ENCODE measurements at regions not wholly inside any gene's neighbourhood (a gene's known extent, or its start where the extent isn't known, plus 50 kb on each side); places are given as distances from the start of the nearest gene placed in this dataset.

- DNase-seq, result no peak
These were observed 599.5 kb downstream of the PKHD1 start for GRCh38 chr6:51487937-51488336.

- no peak for DNase-seq
These were observed 598.3 kb downstream of the PKHD1 start for GRCh38 chr6:51489133-51489532.

- DNase-seq, result no peak
These were observed 597.3 kb downstream of the PKHD1 start for GRCh38 chr6:51490101-51490500.

- no peak for DNase-seq
These were observed 593.1 kb downstream of the PKHD1 start for GRCh38 chr6:51494342-51494741.

- no peak for DNase-seq
These were observed 592.3 kb downstream of the PKHD1 start for GRCh38 chr6:51495096-51495495.

- DNase-seq, result no peak
These were observed 591.6 kb downstream of the PKHD1 start for GRCh38 chr6:51495610-51496396.

GRCh38 chr6:51502996-51503395 is 584.4 kb downstream of the PKHD1 start:
- DNase-seq, result no peak

GRCh38 chr6:51505434-51505833 is 582.0 kb downstream of the PKHD1 start:
- no peak for DNase-seq

- DNase-seq, result no peak
These were observed 577.8 kb downstream of the PKHD1 start for GRCh38 chr6:51509597-51509996.

- DNase-seq, result no peak
These were observed 576.3 kb downstream of the PKHD1 start for GRCh38 chr6:51511081-51511480.

- peak; percentile 4 for DNase-seq
These were observed 573.3 kb downstream of the PKHD1 start for GRCh38 chr6:51513891-51514747.

GRCh38 chr6:51514748-51515402 is 572.5 kb downstream of the PKHD1 start:
- DNase-seq, result no peak

GRCh38 chr6:51526049-51526448 is 561.4 kb downstream of the PKHD1 start:
- no peak for DNase-seq

- no peak for DNase-seq
These were observed 560.5 kb downstream of the PKHD1 start for GRCh38 chr6:51526922-51527321.

GRCh38 chr6:51528556-51528955 is 558.9 kb downstream of the PKHD1 start:
- DNase-seq, result no peak

- DNase-seq, result no peak
These were observed 558.2 kb downstream of the PKHD1 start for GRCh38 chr6:51529240-51529639.

GRCh38 chr6:51531623-51532022 is 555.8 kb downstream of the PKHD1 start:
- DNase-seq, result no peak

- no peak for DNase-seq
These were observed 553.5 kb downstream of the PKHD1 start for GRCh38 chr6:51533962-51534361.

GRCh38 chr6:51535327-51535726 is 552.1 kb downstream of the PKHD1 start:
- no peak for DNase-seq

GRCh38 chr6:51536728-51537127 is 550.7 kb downstream of the PKHD1 start:
- no peak for DNase-seq

- no peak for DNase-seq
These were observed 545.6 kb downstream of the PKHD1 start for GRCh38 chr6:51541847-51542246.

- no peak for DNase-seq
These were observed 544.9 kb downstream of the PKHD1 start for GRCh38 chr6:51542475-51542874.

GRCh38 chr6:51550243-51550642 is 537.2 kb downstream of the PKHD1 start:
- DNase-seq, result no peak
